Lower leg skin (tissue), 3 donors: ENCODE measurements at regions not wholly inside any gene's neighbourhood (a gene's known extent, or its start where the extent isn't known, plus 50 kb on each side); places are given as distances from the start of the nearest gene placed in this dataset.

Experiments used
- CTCF ChIP-seq, 3 donors: fragments of 450-650 bp; IDR thresholded peaks; one replicate each; pipeline ENCODE4 v1.5.1; 2016; ENCODE audit warnings: antibody characterized with exemption in 3 of 3, mild to moderate bottlenecking in 3 of 3, moderate library complexity in 2 of 3
- POLR2A ChIP-seq, 2 donors: fragments of 450-650 bp; IDR thresholded peaks; one replicate each; pipeline ENCODE4 v1.6.1; 2016 to 2017; ENCODE audit warnings: antibody characterized with exemption in 2 of 2, mild to moderate bottlenecking in 1 of 2, moderate library complexity in 1 of 2

- TF ChIP-seq CTCF (IDR thresholded peaks at IDR 0.05) (no peak), POLR2A (IDR thresholded peaks at IDR 0.05) (no peak)
Measured at GRCh38 chr5:109610581-109610980, 79.1 kb upstream of the MAN2A1 start.
